KMS-11 (cell line): ENCODE measurements at regions not wholly inside any gene's neighbourhood (a gene's known extent, or its start where the extent isn't known, plus 50 kb on each side); places are given as distances from the start of the nearest gene placed in this dataset.

Experiments
- H2AFZ ChIP-seq: fragments of 200-600 bp; sonication (generic); 2 replicates; pipeline ENCODE4 v1.6.1; 2016; ENCODE audit warnings: antibody characterized with exemption, mixed run types, low read depth
- H3K27ac ChIP-seq: fragments of 200-600 bp; sonication (generic); 2 replicates; pipeline ENCODE4 v1.6.1; 2016; ENCODE audit warnings: mild to moderate bottlenecking, mixed run types
- H3K27me3 ChIP-seq: fragments of 200-600 bp; sonication (generic); 2 replicates; pipeline ENCODE4 v1.6.1; 2017; ENCODE audit warnings: mild to moderate bottlenecking, low read depth, mixed run types, moderate library complexity; ENCODE audit not compliant: insufficient read depth
- H3K36me3 ChIP-seq: fragments of 200-600 bp; sonication (generic); 2 replicates; pipeline ENCODE4 v1.6.1; 2017; ENCODE audit warnings: mild to moderate bottlenecking, mixed run types; ENCODE audit not compliant: insufficient read depth
- H3K4me1 ChIP-seq: fragments of 200-600 bp; sonication (generic); 2 replicates; pipeline ENCODE4 v1.6.1; 2016; ENCODE audit warnings: mild to moderate bottlenecking, low read depth, mixed run types; ENCODE audit not compliant: poor library complexity, severe bottlenecking
- H3K4me2 ChIP-seq: fragments of 200-600 bp; sonication (generic); 2 replicates; pipeline ENCODE4 v1.7.0; 2016; ENCODE audit warnings: mild to moderate bottlenecking, mixed run types
- H3K4me3 ChIP-seq: fragments of 200-600 bp; sonication (generic); IDR thresholded peaks from 2 replicates; pipeline ENCODE4 v1.6.1; 2017; ENCODE audit warnings: low read depth, low read length, mixed read lengths; ENCODE audit not compliant: insufficient read depth
- H3K79me2 ChIP-seq: fragments of 200-600 bp; sonication (generic); 2 replicates; pipeline ENCODE4 v1.6.1; 2016; ENCODE audit warnings: low read depth, mixed run types; ENCODE audit not compliant: insufficient read depth
- H3K9ac ChIP-seq: fragments of 200-600 bp; sonication (generic); 2 replicates; pipeline ENCODE4 v1.6.1; 2016; ENCODE audit warnings: mild to moderate bottlenecking, mixed run types
- H4K20me1 ChIP-seq: fragments of 200-600 bp; sonication (generic); 2 replicates; pipeline ENCODE4 v1.6.1; 2016; ENCODE audit warnings: mild to moderate bottlenecking, mixed run types; ENCODE audit not compliant: insufficient read depth
- CTCF ChIP-seq: fragments of 200-600 bp; sonication (generic); conservative IDR thresholded peaks from 2 replicates; pipeline ENCODE4 v1.6.1; 2017; ENCODE audit warnings: low read depth, mild to moderate bottlenecking, antibody characterized with exemption, low read length, moderate library complexity, mixed read lengths

DNA sequence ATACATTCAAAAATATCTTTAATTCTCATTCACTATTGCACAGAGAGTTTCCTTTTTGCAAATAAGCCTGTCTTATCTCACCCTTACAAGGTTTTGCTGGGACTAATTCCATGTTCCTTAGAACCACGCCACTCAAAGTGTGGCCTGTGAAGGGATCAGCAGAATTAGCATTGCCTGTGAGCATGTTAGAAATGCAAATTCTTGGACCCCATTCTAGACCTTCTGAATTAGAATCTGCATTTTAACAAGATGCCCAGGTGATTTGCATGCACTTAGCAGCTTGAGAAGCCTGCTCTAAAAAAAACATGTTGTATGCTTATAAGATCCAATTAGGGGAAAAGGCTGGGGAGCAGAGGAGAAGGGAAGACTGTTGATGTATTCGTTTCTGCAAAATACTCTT, 460.0 kb downstream of the NTRK2 start:
- no peaks in the 10 kb centered on the region for H4K20me1 ChIP-seq
- H3K36me3 ChIP-seq: no peaks in the 10 kb centered on the region
- H3K27ac ChIP-seq: no peak overlapping the region
- no peak overlapping the region for H3K4me2 ChIP-seq
- no peak overlapping the region for H3K9ac ChIP-seq
- H3K4me1 ChIP-seq: no peaks in the 10 kb centered on the region
- H2AFZ ChIP-seq: no peak overlapping the region
- H3K79me2 ChIP-seq: no peaks in the 10 kb centered on the region
- H3K4me3 ChIP-seq: no peak overlapping the region
- no peak for TF ChIP-seq CTCF
- H3K27me3 ChIP-seq: no peaks in the 10 kb centered on the region

DNA sequence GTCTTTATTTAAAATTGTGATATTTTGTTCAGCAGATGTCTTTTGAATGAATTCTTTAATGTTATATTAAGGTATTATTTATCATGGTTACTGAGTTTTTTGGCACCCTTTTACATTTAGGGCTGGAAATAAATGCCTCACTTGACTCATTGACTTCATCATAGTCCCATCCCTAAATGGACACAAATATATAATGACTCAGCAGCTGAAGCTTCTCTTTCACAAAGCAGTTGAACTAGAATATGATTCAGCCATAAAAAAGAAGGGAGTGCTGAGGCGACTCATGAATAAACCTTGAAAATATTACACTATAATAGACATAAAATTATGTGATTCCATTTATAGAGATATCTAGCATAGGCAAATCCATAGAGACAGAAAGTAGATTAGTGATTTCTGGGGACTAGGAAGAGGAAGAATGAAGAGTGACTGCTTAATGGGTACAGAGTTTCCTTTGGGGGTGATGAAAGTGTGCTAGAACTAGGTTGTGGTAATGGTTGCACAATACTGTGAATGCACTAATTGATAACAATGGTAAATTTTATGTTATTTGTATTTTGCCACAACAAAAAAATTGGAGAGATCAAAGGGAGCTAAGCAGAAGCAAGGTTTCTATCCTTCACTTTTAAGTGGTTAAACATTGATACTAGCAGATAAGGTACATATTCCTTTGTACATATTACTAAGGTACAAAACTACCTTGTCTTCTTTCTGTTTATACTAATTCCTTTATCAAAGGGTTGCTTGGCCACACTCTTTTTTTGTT, 449.6 kb downstream of the NTRK2 start:
- Histone ChIP-seq H3K4me3 (no peak overlapping the region), H3K27ac (no peak overlapping the region), H3K36me3 (no peaks in the 10 kb centered on the region), H2AFZ (no peak overlapping the region), H3K79me2 (no peaks in the 10 kb centered on the region), H3K9ac (no peak overlapping the region), H3K4me1 (no peaks in the 10 kb centered on the region), H4K20me1 (no peaks in the 10 kb centered on the region), H3K27me3 (no peaks in the 10 kb centered on the region), H3K4me2 (no peak overlapping the region)
- no peak for TF ChIP-seq CTCF

- no peaks in the 10 kb centered on the region for H3K36me3 ChIP-seq
- H3K4me1 ChIP-seq: no peaks in the 10 kb centered on the region
- H3K9ac ChIP-seq: no peak overlapping the region
- H3K4me2 ChIP-seq: no peak overlapping the region
- H3K27me3 ChIP-seq: no peaks in the 10 kb centered on the region
- no peaks in the 10 kb centered on the region for H3K79me2 ChIP-seq
- H4K20me1 ChIP-seq: no peaks in the 10 kb centered on the region
- no peak overlapping the region for H3K27ac ChIP-seq
- no peak overlapping the region for H2AFZ ChIP-seq
- no peak for TF ChIP-seq CTCF
- no peak overlapping the region for H3K4me3 ChIP-seq
Observed at GRCh38 chr9:85117831-85118230, 448.3 kb downstream of the NTRK2 start.

- H3K4me3 ChIP-seq: no peak overlapping the region
- TF ChIP-seq CTCF: no peak
- H3K27me3 ChIP-seq: no peaks in the 10 kb centered on the region
- H3K36me3 ChIP-seq: no peaks in the 10 kb centered on the region
- H3K4me1 ChIP-seq: no peaks in the 10 kb centered on the region
- no peaks in the 10 kb centered on the region for H3K79me2 ChIP-seq
- no peak overlapping the region for H3K27ac ChIP-seq
- no peak overlapping the region for H3K9ac ChIP-seq
- no peak overlapping the region for H2AFZ ChIP-seq
- no peak overlapping the region for H3K4me2 ChIP-seq
- H4K20me1 ChIP-seq: no peaks in the 10 kb centered on the region
Observed at GRCh38 chr9:85115473-85115872, 445.9 kb downstream of the NTRK2 start.
